GM06990 (cell line): ENCODE measurements at regions not wholly inside any gene's neighbourhood (a gene's known extent, or its start where the extent isn't known, plus 50 kb on each side); places are given as distances from the start of the nearest gene placed in this dataset.
A peak's percentile ranks its signal among the peaks of the same experiment; 100 is the strongest.

Experiments used
- DNase-seq: peaks from one replicate; pipeline ENCODE4 v3.0.0-alpha.2; 2011; ENCODE audit not compliant: insufficient read length; ENCODE audit errors: extremely low read depth
- H3K27me3 ChIP-seq: replicated peaks from 2 replicates; pipeline ENCODE4 v1.6.0; 2011; ENCODE audit warnings: low read length; ENCODE audit not compliant: control insufficient read depth, insufficient read depth
- H3K36me3 ChIP-seq: 2 replicates; pipeline ENCODE4 v1.5.1; 2011; ENCODE audit warnings: low read length; ENCODE audit not compliant: control insufficient read depth, insufficient read depth
- H3K4me3 ChIP-seq: replicated peaks from 2 replicates; pipeline ENCODE4 v1.5.1; 2011; ENCODE audit warnings: low read depth, mild to moderate bottlenecking, control low read depth, low read length
- CTCF ChIP-seq: IDR thresholded peaks from 2 replicates; pipeline ENCODE4 v1.5.1; 2011; ENCODE audit warnings: low read length, control low read depth, mild to moderate bottlenecking, inconsistent platforms; ENCODE audit not compliant: insufficient read depth, poor library complexity, severe bottlenecking

GRCh38 chr9:99760421-99760820 lies 61.3 kb upstream of the NR4A3 start:
- no peak overlapping the region for H3K4me3 ChIP-seq
- H3K36me3 ChIP-seq = no peaks in the 10 kb centered on the region
- no peak for TF ChIP-seq CTCF
- no peak for DNase-seq
- H3K27me3 ChIP-seq = no peaks in the 10 kb centered on the region

GRCh38 chr9:99762470-99762869 lies 59.2 kb upstream of the NR4A3 start:
- peak; percentile 31 for DNase-seq

More at GRCh38 chr9:99762470-99762869, 59.2 kb upstream of the NR4A3 start:
- Histone ChIP-seq H3K36me3 (no peaks in the 10 kb centered on the region), H3K27me3 (no peaks in the 10 kb centered on the region), H3K4me3 (no peak overlapping the region)
- TF ChIP-seq CTCF = no peak
